IMR-90 (cell line): ENCODE measurements at regions not wholly inside any gene's neighbourhood (a gene's known extent, or its start where the extent isn't known, plus 50 kb on each side); places are given as distances from the start of the nearest gene placed in this dataset.
A peak's percentile ranks its signal among the peaks of the same experiment; 100 is the strongest.

ENCODE experiments used
- ATAC-seq: fragments of 200-7000 bp; cut with Tn5 transposase; 2 replicates; pipeline ENCODE4 v1.9.1; 2020; ENCODE audit warnings: low read depth, mild to moderate bottlenecking, moderate library complexity
- BruUV-seq: library from RNA; stranded (reverse); fragments of 400-500 nt; replicated peaks from 2 replicates; lab custom pipeline; 2021; lab: Mats Ljungman, UMichigan
- CTCF ChIA-PET: fragments of 300-600 bp; formaldehyde crosslinking; extraction: SDS; loops from one replicate; lab custom pipeline; 2021; ENCODE audit warnings: antibody characterized with exemption; lab: Yijun Ruan, JAX
- POLR2A ChIA-PET: fragments of 300-600 bp; sonication (Branson Sonifier 250); formaldehyde crosslinking; loops from one replicate; lab custom pipeline; 2022; ENCODE audit warnings: antibody characterized with exemption; ENCODE audit not compliant: unreplicated experiment; lab: Charles Lee
- DNase-seq: peaks from one replicate; pipeline ENCODE4 v3.0.0; 2013
- H2AFZ ChIP-seq: replicated peaks from 2 replicates; pipeline ENCODE3; 2013; ENCODE audit warnings: low read length, mild to moderate bottlenecking; ENCODE audit not compliant: poor library complexity
- H2AK5ac ChIP-seq: 2 replicates; pipeline ENCODE4 v1.6.1; 2013; ENCODE audit warnings: low read depth, low read length, inconsistent platforms
- H2AK9ac ChIP-seq: replicated peaks from 2 replicates; pipeline ENCODE3; 2013; ENCODE audit warnings: mild to moderate bottlenecking, low read depth, low read length, moderate library complexity; ENCODE audit not compliant: poor library complexity
- H2BK120ac ChIP-seq: 2 replicates; pipeline ENCODE4 v1.6.1; 2013; ENCODE audit warnings: low read depth, low read length, inconsistent platforms
- H2BK15ac ChIP-seq: 3 replicates; pipeline ENCODE4 v1.6.1; 2013; ENCODE audit warnings: low read depth, low read length, inconsistent platforms
- H2BK20ac ChIP-seq: 2 replicates; pipeline ENCODE4 v1.6.1; 2013; ENCODE audit warnings: low read depth, mild to moderate bottlenecking, inconsistent platforms, low read length, moderate library complexity
- H2BK5ac ChIP-seq: 2 replicates; pipeline ENCODE4 v1.6.1; 2013; ENCODE audit warnings: mild to moderate bottlenecking, low read depth, low read length, inconsistent platforms; ENCODE audit not compliant: poor library complexity, severe bottlenecking
- H3K14ac ChIP-seq: replicated peaks from 2 replicates; pipeline ENCODE4 v1.6.1; 2013; ENCODE audit warnings: low read depth, low read length, inconsistent platforms
- H3K18ac ChIP-seq: 2 replicates; pipeline ENCODE4 v1.6.1; 2013; ENCODE audit warnings: low read depth, low read length, control low read depth
- H3K23ac ChIP-seq: 2 replicates; pipeline ENCODE4 v1.6.1; 2013; ENCODE audit warnings: low read depth, low read length, inconsistent platforms
- H3K27ac ChIP-seq: 2 replicates; pipeline ENCODE4 v1.5.1; 2013; ENCODE audit warnings: mild to moderate bottlenecking, control low read depth, low read length; ENCODE audit not compliant: insufficient read depth
- H3K27me3 ChIP-seq: 2 replicates; pipeline ENCODE4 v1.6.1; 2013; ENCODE audit warnings: low read length; ENCODE audit not compliant: control insufficient read depth, insufficient read depth
- H3K36me3 ChIP-seq: 2 replicates; pipeline ENCODE4 v1.6.1; 2013; ENCODE audit warnings: low read length, mixed read lengths; ENCODE audit not compliant: control insufficient read depth, insufficient read depth
- H3K4ac ChIP-seq: 2 replicates; pipeline ENCODE4 v1.6.1; 2013; ENCODE audit warnings: low read depth, low read length, inconsistent platforms
- H3K4me1 ChIP-seq: 2 replicates; pipeline ENCODE4 v1.6.1; 2013; ENCODE audit warnings: low read length, mixed read lengths; ENCODE audit not compliant: control insufficient read depth, insufficient read depth
- H3K4me2 ChIP-seq: 2 replicates; pipeline ENCODE4 v1.6.1; 2013; ENCODE audit warnings: low read depth, mild to moderate bottlenecking, control low read depth, low read length, moderate library complexity
- H3K4me3 ChIP-seq: 2 replicates; pipeline ENCODE4 v1.5.1; 2013; ENCODE audit warnings: low read depth, mild to moderate bottlenecking, control low read depth, low read length, moderate library complexity; ENCODE audit not compliant: insufficient read depth
- H3K56ac ChIP-seq: 2 replicates; pipeline ENCODE4 v1.6.1; 2013; ENCODE audit warnings: low read length, inconsistent platforms; ENCODE audit not compliant: insufficient read depth; ENCODE audit errors: extremely low read depth
- H3K79me1 ChIP-seq, 2 experiments: 2 replicates each; pipeline ENCODE4 v1.6.1; 2013; ENCODE audit warnings: low read length in 2 of 2, inconsistent platforms in 1 of 2, low read depth in 1 of 2
- H3K9ac ChIP-seq: 2 replicates; pipeline ENCODE4 v1.6.1; 2013; ENCODE audit warnings: low read depth, low read length, control low read depth
- H3K9me1 ChIP-seq: 2 replicates; pipeline ENCODE4 v1.6.1; 2013; ENCODE audit warnings: low read length, inconsistent platforms; ENCODE audit not compliant: insufficient read depth
- H3K9me3 ChIP-seq: 2 replicates; pipeline ENCODE4 v1.6.1; 2013; ENCODE audit warnings: low read length; ENCODE audit not compliant: control insufficient read depth, insufficient read depth
- H4K20me1 ChIP-seq: 2 replicates; pipeline ENCODE4 v1.6.1; 2013; ENCODE audit warnings: low read length, inconsistent platforms; ENCODE audit not compliant: insufficient read depth
- H4K5ac ChIP-seq: 2 replicates; pipeline ENCODE4 v1.6.1; 2013; ENCODE audit warnings: mild to moderate bottlenecking, low read depth, low read length, control low read depth
- H4K8ac ChIP-seq, 2 experiments: 2 replicates each; pipeline ENCODE4 v1.6.1; 2013; ENCODE audit warnings: low read depth in 2 of 2, low read length in 2 of 2, control low read depth in 1 of 2, inconsistent platforms in 1 of 2
- H4K91ac ChIP-seq: 2 replicates; pipeline ENCODE4 v1.6.1; 2013; ENCODE audit warnings: low read depth, low read length, inconsistent platforms; ENCODE audit not compliant: insufficient read depth
- CTCF ChIP-seq: conservative IDR thresholded peaks from 2 replicates; pipeline ENCODE4 v1.5.1; 2012; ENCODE audit warnings: mild to moderate bottlenecking, low read depth, low read length, improper control_type of control experiment
- ELK1 ChIP-seq: fragments of 150-350 bp; IDR thresholded peaks from 2 replicates; pipeline ENCODE4 v1.6.1; 2016; ENCODE audit warnings: low read depth, mild to moderate bottlenecking, low read length, moderate library complexity, borderline replicate concordance
- RAD21 ChIP-seq: IDR thresholded peaks from 2 replicates; pipeline ENCODE4 v1.6.1; 2012; ENCODE audit warnings: low read length, improper control_type of control experiment
- RCOR1 ChIP-seq: IDR thresholded peaks from 2 replicates; pipeline ENCODE4 v1.6.1; 2012; ENCODE audit warnings: mild to moderate bottlenecking, low read length, improper control_type of control experiment; ENCODE audit not compliant: insufficient replicate concordance
- SMC3 ChIP-seq: fragments of 150-350 bp; IDR thresholded peaks from 2 replicates; pipeline ENCODE4 v1.6.1; 2016; ENCODE audit warnings: low read depth, mild to moderate bottlenecking, antibody characterized with exemption, low read length, moderate library complexity
- WGBS, 2 experiments: methylation state at CpG; one replicate each; pipeline versions ENCODE4 v1.1.5 to v1.1.7; 2013; ENCODE audit warnings: missing lambda C conversion rate in 2 of 2; ENCODE audit not compliant: insufficient read length in 1 of 2; ENCODE audit errors: extremely low coverage in 2 of 2; 5-methylcytosine and 5-hydroxymethylcytosine counted together
- dilution Hi-C: fragments of 300-500 bp; cut with HindIII; formaldehyde crosslinking; loops from one replicate; pipeline ENCODE4 v1.14.3; 2018; ENCODE audit warnings: low sequenced_read_pairs; ENCODE audit not compliant: unreplicated experiment
- in situ Hi-C: fragments of 300-500 bp; cut with MboI; formaldehyde crosslinking; loops from 3 replicates; pipeline ENCODE4 v1.14.3; 2019; ENCODE audit warnings: low sequenced_read_pairs, inconsistent platforms, mixed read lengths
- intact Hi-C: fragments of 100-400 bp; cut with micrococcal nuclease; formaldehyde crosslinking; loops from 2 replicates; pipeline ENCODE4 v1.10.0; 2022

- Histone ChIP-seq H2BK5ac (no peak overlapping the region), H3K4ac (no peak overlapping the region), H4K8ac (no peak overlapping the region), H3K23ac (no peak overlapping the region), H3K9me3 (no peaks in the 10 kb centered on the region), H3K27me3 (no peaks in the 10 kb centered on the region), H3K14ac (no peak overlapping the region), H2AK5ac (no peak overlapping the region), H3K56ac (no peak overlapping the region), H3K18ac (no peak overlapping the region), H3K4me1 (no peaks in the 10 kb centered on the region), H3K9me1 (no peaks in the 10 kb centered on the region), H2AFZ (no peak overlapping the region), H4K20me1 (no peaks in the 10 kb centered on the region), H4K91ac (no peak overlapping the region), H2BK20ac (no peak overlapping the region), H2AK9ac (no peak overlapping the region), H2BK15ac (no peak overlapping the region), H3K4me3 (no peak overlapping the region), H3K79me1 (no peaks in the 10 kb centered on the region), H3K36me3 (no peaks in the 10 kb centered on the region), H4K5ac (no peak overlapping the region), H2BK120ac (no peak overlapping the region), H3K4me2 (no peak overlapping the region), H3K9ac (no peak overlapping the region), H3K27ac (no peak overlapping the region)
- CTCF ChIA-PET, result no interaction called here
- TF ChIP-seq RAD21 (peak; percentile 51), ELK1 (no peak), SMC3 (peak; percentile 48), CTCF (peak; percentile 44), RCOR1 (no peak)
- POLR2A ChIA-PET, result no interaction called here
- BruUV-seq, result no TSS peak
- intact Hi-C loops (no loop called here), in situ Hi-C loops (no loop called here), dilution Hi-C loops (no loop called here)
- no CpG with 5 or more reads among the region's 4 CpGs for WGBS, 2 experiments
- ATAC-seq (peak; percentile 48; the same call in 1 of the 2 replicates), DNase-seq (peak; percentile 6)
Measured at GRCh38 chr4:14254252-14254651, 626.7 kb upstream of the BOD1L1 start.
